Bronchial epithelial cell (primary cell): ENCODE measurements at regions not wholly inside any gene's neighbourhood (a gene's known extent, or its start where the extent isn't known, plus 50 kb on each side); places are given as distances from the start of the nearest gene placed in this dataset.

Experiments used
- DNase-seq: peaks from one replicate; pipeline ENCODE4 v3.0.0-alpha.2; 2010; ENCODE audit warnings: low read depth
- FAIRE-seq: peaks from 2 replicates; lab custom pipeline; 2011; peaks lifted over from hg19 to GRCh38; lab: Jason Lieb, UNC
- H3K27me3 ChIP-seq: 2 replicates; pipeline ENCODE4 v1.5.1; 2011; ENCODE audit warnings: low read length; ENCODE audit not compliant: control insufficient read depth, insufficient read depth
- H3K36me3 ChIP-seq: 2 replicates; pipeline ENCODE4 v1.5.1; 2011; ENCODE audit warnings: low read length; ENCODE audit not compliant: control insufficient read depth, insufficient read depth
- H3K4me3 ChIP-seq: 2 replicates; pipeline ENCODE4 v1.5.1; 2011; ENCODE audit warnings: mild to moderate bottlenecking, low read depth, low read length, control low read depth
- CTCF ChIP-seq: IDR thresholded peaks from 2 replicates; pipeline ENCODE4 v1.5.1; 2011; ENCODE audit warnings: mild to moderate bottlenecking, moderate library complexity, low read length, control low read depth, inconsistent platforms; ENCODE audit not compliant: insufficient read depth, severe bottlenecking

GRCh38 chr22:22776121-22776520, 111.5 kb upstream of the IGLL5 start:
- Histone ChIP-seq H3K4me3 (no peak overlapping the region), H3K36me3 (no peaks in the 10 kb centered on the region), H3K27me3 (no peaks in the 10 kb centered on the region)
- TF ChIP-seq CTCF: no peak
- no peak for DNase-seq
- FAIRE-seq: no peak

GRCh38 chr22:22779213-22779612, 108.4 kb upstream of the IGLL5 start:
- Histone ChIP-seq H3K27me3 (no peaks in the 10 kb centered on the region), H3K4me3 (no peak overlapping the region), H3K36me3 (no peaks in the 10 kb centered on the region)
- FAIRE-seq: no peak
- TF ChIP-seq CTCF: no peak
- DNase-seq: no peak

- FAIRE-seq: no peak
- H3K36me3 ChIP-seq: no peaks in the 10 kb centered on the region
- no peak for TF ChIP-seq CTCF
- no peak overlapping the region for H3K4me3 ChIP-seq
- no peak for DNase-seq
- H3K27me3 ChIP-seq: no peaks in the 10 kb centered on the region
Measured at GRCh38 chr22:22783575-22783974, 104.0 kb upstream of the IGLL5 start.

- Histone ChIP-seq H3K36me3 (no peaks in the 10 kb centered on the region), H3K27me3 (no peaks in the 10 kb centered on the region), H3K4me3 (no peak overlapping the region)
- FAIRE-seq: no peak
- no peak for TF ChIP-seq CTCF
- no peak for DNase-seq
Measured at GRCh38 chr22:22784249-22785039, 103.2 kb upstream of the IGLL5 start.

- H3K4me3 ChIP-seq: no peak overlapping the region
- no peak for DNase-seq
- no peak for TF ChIP-seq CTCF
- no peak for FAIRE-seq
- no peaks in the 10 kb centered on the region for H3K27me3 ChIP-seq
- no peaks in the 10 kb centered on the region for H3K36me3 ChIP-seq
Measured at GRCh38 chr22:22785316-22786065, 102.1 kb upstream of the IGLL5 start.
